K562 (cell line): ENCODE measurements at regions not wholly inside any gene's neighbourhood (a gene's known extent, or its start where the extent isn't known, plus 50 kb on each side); places are given as distances from the start of the nearest gene placed in this dataset.

Source experiments
- JUN ChIP-seq, 2 experiments: sonication (generic) in 1 of 2; formaldehyde crosslinking in 1 of 2; IDR thresholded peaks; 2 replicates each; pipeline versions ENCODE4 v1.6.1 to v1.8.0; 2012 to 2022; ENCODE audit warnings: borderline replicate concordance in 2 of 2, mild to moderate bottlenecking in 2 of 2, improper control_type of control experiment in 1 of 2, low read depth in 1 of 2, low read length in 1 of 2, missing genetic modification reagents in 1 of 2
- KDM4B ChIP-seq, 2 experiments: fragments of 450-650 bp in 1 of 2; sonication (generic) in 1 of 2; IDR thresholded peaks; 2 replicates each; pipeline ENCODE4 v1.6.1; 2016 to 2017; ENCODE audit warnings: borderline replicate concordance in 2 of 2, antibody characterized with exemption in 1 of 2, low read depth in 1 of 2, mild to moderate bottlenecking in 1 of 2
- MBD2 ChIP-seq: sonication (generic); IDR thresholded peaks from 2 replicates; pipeline ENCODE4 v1.6.1; 2016; ENCODE audit warnings: low read depth, borderline replicate concordance
- PHF21A ChIP-seq: fragments of 450-650 bp; IDR thresholded peaks from 2 replicates; pipeline ENCODE4 v1.6.1; 2017; ENCODE audit warnings: low read depth, borderline replicate concordance
- SREBF1 ChIP-seq: fragments of 150-350 bp; IDR thresholded peaks from 2 replicates; pipeline ENCODE4 v1.6.1; 2014; ENCODE audit warnings: antibody characterized with exemption, low read depth, low read length, borderline replicate concordance
- SREBF2 ChIP-seq: sonication (generic); formaldehyde crosslinking; IDR thresholded peaks from 2 replicates; pipeline ENCODE4 v1.4.0; 2020; ENCODE audit warnings: mild to moderate bottlenecking, missing genetic modification reagents
- TAF1 ChIP-seq: IDR thresholded peaks from 2 replicates; pipeline ENCODE4 v1.6.1; 2011; ENCODE audit warnings: mild to moderate bottlenecking, low read length, moderate library complexity; ENCODE audit not compliant: insufficient read depth, control insufficient read depth, severe bottlenecking; ENCODE audit errors: extremely low read depth
- ZNF224 ChIP-seq: sonication (generic); formaldehyde crosslinking; IDR thresholded peaks from 2 replicates; pipeline ENCODE4 v1.8.0; 2022; ENCODE audit warnings: mild to moderate bottlenecking, missing genetic modification reagents

DNA sequence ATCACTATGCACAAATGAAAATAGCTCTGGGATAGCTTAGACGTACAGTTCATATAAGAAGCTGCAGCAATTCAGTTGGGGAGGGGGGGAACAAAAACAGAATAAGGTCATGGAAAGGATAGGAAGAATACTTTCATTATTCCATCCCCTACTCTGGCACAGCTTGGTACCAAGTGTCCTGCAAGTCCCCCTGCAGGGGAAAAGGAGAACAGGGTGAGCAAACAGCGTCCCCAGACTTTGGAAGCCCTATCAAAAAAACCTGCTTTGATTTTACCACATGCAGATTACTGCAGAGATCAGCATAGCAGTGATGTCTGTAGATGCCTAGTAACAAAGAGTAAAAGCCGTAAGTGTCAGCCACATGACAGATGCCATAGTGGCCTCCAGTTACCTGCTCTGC lies 209.4 kb upstream of the NEIL3 start:
- TF ChIP-seq KDM4B (IDR thresholded peaks at IDR 0.05; ENCODE audit: borderline replicate concordance in 2 of 2, low read depth in 1 of 2) (no peak), JUN (IDR thresholded peaks at IDR 0.05; ENCODE audit: borderline replicate concordance, low read depth, low read length) (no peak), JUN (CRISPR knock-in tag; IDR thresholded peaks at IDR 0.05; ENCODE audit: borderline replicate concordance) (no peak), MBD2 (no peak), SREBF2 (CRISPR knock-in tag) (no peak), ZNF224 (no peak), SREBF1 (no peak), PHF21A (no peak), TAF1 (no peak)
